ENCODE measurements at regions not wholly inside any gene's neighbourhood (a gene's known extent, or its start where the extent isn't known, plus 50 kb on each side); places are given as distances from the start of the nearest gene placed in this dataset.
"Not testable (repeated sequence)": the region's sequence is repeated elsewhere in the genome, so short reads cannot be mapped to it uniquely, and the experiment has no call there.

GRCh38 chr14:22386924-22387775 is 201.9 kb downstream of the DAD1 start:
- DNase-seq (ENCODE audit: low read depth) = peak; percentile 70

DNA sequence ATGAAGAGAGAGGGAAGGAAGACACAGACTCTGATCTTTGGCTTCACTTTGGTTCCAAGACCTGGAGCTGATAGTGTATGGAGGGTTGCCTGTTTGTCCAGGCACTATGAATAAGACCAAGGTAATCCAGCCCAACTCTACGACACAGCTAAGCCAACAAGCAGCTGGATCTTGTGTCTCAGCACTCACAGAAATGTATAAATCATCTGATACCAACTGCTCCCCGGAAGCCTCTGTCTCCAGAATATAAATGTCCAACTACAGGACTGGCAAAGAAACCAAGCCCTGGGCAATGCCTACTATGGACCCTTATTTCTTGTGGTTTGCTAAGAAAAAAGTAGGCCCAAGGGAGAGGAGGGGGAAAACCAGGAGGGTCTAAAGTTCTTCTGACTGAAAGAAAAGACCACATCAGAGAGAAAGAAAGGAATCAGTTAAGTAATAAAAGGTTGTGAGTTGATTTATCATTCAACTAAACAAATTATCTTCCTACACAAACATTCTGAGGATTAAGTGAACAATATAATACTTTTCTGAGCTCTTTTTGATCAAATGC is 204.0 kb downstream of the DAD1 start:
- DNase-seq (ENCODE audit: low read depth) = no peak

DNA sequence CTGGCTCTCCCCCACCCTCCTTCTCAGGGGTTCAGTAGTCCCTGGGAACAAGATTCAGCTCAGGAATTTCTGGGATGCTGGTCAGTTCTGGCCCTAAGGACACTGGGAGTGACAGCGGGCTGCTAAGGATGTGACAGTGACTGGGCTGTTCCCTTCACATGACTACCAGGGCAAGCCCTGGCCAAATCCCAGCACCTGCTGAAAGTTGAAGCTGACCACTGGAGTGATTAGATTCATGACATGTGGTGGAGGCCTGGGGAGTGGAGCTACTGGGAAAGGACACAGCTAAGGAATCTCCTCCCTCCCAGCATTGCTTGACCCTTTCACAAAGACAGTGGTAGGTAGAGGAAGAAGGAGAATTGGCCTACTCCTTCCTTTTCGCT is 204.9 kb downstream of the DAD1 start:
- no peak for DNase-seq (ENCODE audit: low read depth)

GRCh38 chr14:22383515-22384166 is 205.4 kb downstream of the DAD1 start:
- DNase-seq (ENCODE audit: low read depth) = no peak

GRCh38 chr14:22382955-22383354 is 206.1 kb downstream of the DAD1 start:
- no peak for DNase-seq (ENCODE audit: low read depth)

GRCh38 chr14:22382395-22382794 is 206.6 kb downstream of the DAD1 start:
- no peak for DNase-seq (ENCODE audit: low read depth)

DNA sequence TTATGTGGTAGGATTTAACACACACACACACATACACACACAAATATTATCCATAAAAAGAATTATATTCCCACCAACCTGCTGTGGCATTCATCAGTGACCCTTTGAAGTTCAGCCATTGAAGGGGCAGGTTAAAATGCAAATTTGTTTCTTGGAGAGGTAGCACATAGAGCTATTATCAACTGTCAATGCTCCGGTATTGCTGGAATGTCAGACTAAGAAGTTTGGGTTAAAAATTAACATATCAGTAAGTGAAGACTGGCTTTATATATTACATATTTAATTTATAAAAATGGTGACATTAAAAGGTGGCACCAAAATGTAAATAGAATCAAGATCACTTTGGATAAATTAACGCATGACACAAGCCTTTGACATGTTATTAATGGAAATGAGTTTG is 207.3 kb downstream of the DAD1 start:
- DNase-seq (ENCODE audit: low read depth) = no peak

GRCh38 chr14:22381408-22381760 is 207.6 kb downstream of the DAD1 start:
- DNase-seq (ENCODE audit: low read depth) = no peak

DNA sequence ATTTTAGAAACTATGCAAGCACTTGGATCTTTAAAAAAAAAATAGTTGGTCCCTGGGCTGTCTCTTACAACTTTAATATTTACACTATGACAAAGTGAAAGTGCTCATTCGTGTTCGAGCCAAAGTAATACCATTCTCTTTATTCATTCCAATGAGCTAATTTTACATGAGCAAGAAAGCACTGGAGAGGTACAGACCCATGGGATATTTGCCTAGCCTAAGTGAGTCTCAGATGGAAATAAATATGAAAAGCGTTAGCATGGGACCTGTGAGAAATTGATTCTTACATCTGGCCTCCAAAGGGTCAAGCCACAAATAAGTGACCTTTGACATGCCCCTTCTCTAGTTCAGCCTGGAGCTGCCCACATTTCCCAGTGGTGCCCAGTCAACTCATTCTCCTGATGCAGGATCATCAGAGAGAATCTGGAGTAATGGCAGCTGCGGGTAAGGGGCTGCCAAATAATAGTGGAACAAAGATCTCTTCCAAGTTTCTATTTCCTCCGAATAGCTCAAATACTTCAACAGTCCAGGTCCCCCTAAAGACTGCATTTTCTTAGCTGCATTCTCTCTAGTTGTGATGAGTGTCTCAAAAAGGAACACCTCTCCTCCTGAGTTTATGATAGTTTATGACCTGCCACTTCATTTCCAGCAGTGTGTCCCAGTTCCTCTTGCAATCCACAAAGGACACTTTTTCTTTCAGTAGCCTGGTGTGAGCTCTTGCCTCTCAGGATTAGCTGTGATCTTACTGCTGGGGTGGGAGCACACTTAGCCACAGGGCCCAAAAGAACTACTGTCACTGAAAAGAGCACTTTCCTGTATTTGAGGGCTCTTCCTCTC is 208.2 kb downstream of the DAD1 start:
- DNase-seq (ENCODE audit: low read depth) = peak; percentile 54

GRCh38 chr14:22379727-22380126 is 209.3 kb downstream of the DAD1 start:
- peak; percentile 68 for DNase-seq (ENCODE audit: low read depth)

DNA sequence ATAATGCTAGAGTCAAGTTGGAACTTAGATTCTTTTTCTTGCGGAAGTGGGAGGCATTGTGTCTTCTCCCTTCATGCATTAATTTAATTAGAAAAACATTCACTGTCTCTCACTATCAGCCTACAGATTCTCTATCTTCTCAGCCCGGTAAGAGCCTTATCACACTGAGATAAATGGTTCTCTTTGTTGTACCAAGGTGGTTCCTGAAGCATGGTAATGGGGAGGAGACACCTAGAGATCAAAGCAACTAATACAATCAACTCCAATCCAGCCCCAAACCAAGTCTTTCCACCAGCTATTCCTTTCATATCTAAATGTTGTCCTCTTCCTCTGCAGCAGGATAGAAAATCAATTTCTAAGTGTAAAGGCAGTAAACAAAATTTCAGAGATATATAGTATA is 210.8 kb downstream of the DAD1 start:
- no peak for DNase-seq (ENCODE audit: low read depth)

- DNase-seq (ENCODE audit: low read depth) = peak; percentile 67
These were observed 213.6 kb downstream of the DAD1 start for GRCh38 chr14:22375321-22375930.

DNA sequence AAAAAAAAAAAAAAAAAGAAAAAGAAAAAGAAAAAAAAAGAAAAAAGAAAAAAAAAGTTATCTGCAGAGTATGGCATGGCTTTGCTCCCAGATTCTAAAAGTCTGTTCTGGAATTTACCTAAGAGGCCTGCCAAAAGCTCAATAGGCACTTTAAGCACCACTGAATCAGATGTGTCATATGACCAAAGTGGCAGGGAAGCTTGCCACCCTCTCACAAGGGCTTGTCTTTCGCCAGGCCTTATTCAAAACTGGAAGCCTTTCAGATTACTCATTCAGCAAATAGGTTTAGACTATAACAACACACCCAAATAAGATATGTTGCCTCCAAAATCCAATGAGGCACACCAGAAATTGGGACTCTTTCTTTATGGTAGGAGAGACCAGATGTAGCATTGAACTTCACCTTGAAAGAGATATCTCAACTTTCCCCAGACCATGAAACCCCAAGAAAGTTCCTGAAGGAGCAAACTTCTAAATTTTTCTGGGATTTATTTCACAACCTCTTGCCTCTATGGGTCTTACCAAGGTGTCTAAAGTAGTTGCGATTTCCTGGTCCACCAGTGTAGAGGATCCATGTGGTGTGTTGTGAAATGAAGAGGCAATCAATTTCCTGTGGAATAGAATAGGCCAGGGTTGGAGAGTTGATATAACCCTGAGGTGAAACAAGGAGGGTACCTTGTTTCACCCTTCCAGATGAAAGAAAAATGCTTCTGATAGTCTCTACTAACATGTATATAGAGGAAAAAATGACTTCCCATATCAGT is 218.8 kb downstream of the DAD1 start:
- DNase-seq (ENCODE audit: low read depth) = peak; percentile 18

DNA sequence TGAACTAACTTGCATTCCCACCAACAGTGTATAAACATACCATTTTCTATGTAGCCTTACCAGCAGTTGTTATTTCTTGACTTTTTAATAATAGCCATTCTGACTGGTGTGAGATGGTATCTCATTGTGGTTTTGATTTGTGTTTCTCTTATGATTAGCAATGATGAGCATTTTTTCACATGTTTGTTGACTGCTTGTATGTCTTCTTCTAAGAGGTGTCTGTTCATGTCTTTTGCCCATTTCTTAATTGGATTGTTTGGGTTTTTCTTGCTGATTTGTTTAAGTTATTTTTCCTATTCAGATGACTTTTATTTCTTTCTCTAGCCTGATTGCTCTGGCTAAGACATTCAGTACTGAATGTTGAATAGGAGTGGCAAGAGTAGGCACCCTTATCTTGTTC is 230.3 kb downstream of the DAD1 start:
- DNase-seq (ENCODE audit: low read depth) = no peak

GRCh38 chr14:22349281-22349680 is 239.7 kb downstream of the DAD1 start:
- not testable (repeated sequence) for DNase-seq (ENCODE audit: low read depth)

- DNase-seq (ENCODE audit: low read depth) = no peak
These were observed 244.4 kb downstream of the DAD1 start for GRCh38 chr14:22344673-22345072.

- not testable (repeated sequence) for DNase-seq (ENCODE audit: low read depth)
These were observed 244.8 kb downstream of the DAD1 start for GRCh38 chr14:22344209-22344608.

DNA sequence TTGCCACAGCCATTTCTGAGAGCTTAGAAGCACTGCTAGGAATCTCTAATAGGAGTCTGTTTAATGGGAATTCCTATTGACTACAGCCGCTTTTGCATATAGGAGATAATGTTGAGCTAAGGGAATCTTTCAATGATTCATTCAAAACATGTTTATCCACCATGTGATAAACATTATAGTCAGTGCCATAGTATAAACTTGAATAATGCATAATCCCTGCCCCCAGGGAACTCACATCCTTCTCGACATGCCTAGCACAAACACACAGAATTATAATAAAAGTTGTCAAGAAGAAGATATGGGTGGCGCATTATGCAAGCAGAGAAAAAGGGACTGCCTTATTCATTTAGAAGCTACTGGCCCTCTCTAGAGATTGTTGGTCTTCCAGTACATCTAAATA is 248.0 kb downstream of the DAD1 start:
- DNase-seq (ENCODE audit: low read depth) = no peak

DNA sequence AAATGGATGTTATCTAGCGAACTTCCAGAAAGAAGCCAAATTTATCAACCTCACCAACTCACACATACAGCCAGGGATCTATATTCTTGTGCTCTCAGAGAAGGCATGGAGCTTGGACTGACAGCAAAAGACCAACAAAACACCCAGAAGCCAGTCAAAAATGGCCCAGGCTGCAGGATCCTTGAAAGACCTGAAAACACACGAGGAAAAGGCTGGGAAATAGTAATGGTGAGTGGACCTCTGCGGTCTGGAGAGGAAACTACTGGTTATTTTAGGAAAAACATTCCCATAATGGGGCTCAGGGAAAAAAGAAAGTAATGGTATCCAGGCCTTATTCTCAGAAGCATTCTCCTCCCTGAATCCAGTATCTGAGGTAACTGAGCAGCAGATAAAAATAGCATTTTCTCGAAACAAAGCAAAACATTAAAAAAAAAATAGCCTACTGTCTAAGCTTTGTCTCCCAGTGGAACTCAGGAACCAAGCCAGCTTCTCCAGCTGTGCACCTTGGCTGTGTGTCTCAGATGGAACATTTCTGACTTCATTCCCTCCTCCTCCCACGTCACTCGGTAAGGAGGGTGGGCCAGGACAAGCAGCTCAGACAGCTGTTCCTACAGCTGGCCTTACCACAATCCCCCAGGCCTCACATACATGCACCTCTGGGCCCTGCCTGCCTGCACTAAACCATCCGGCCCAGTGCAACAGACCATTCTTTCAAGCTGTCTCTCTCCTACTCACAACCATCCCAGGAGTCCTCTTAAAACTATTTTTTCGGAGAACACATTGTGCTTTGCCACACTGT is 249.9 kb downstream of the DAD1 start:
- peak; percentile 57 for DNase-seq (ENCODE audit: low read depth)

DNA sequence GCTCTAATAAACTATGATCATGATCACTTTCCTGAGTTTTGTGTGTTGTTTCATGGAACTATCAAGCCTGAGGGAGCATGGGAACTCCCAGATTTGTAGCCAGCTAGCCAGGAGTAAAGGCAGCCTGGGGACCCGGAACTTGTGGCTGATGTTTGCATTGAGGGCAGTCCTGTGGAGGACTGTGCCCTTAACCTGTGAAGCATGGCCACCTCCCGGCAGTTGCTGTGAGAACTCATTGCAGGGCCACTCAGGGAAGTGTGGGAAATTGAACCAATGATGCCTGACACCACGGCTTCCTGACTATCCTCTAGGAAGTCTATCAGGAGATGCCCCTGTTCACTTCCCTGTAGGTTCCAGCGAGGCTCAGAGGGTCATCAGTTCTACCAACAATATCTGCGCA is 250.6 kb downstream of the DAD1 start:
- no peak for DNase-seq (ENCODE audit: low read depth)

Data from iris pigment epithelial cell (primary cell).